Colonic mucosa (tissue), 4 donors: ENCODE measurements at regions not wholly inside any gene's neighbourhood (a gene's known extent, or its start where the extent isn't known, plus 50 kb on each side); places are given as distances from the start of the nearest gene placed in this dataset.
"Not testable (repeated sequence)": the region's sequence is repeated elsewhere in the genome, so short reads cannot be mapped to it uniquely, and the experiment has no call there.

Experiments
- DNase-seq: peaks from one replicate; pipeline ENCODE4 v3.0.0-alpha.2; 2020
- H3K27ac ChIP-seq: fragments of 200-600 bp; one replicate; pipeline ENCODE4 v1.8.0; 2021
- H3K27me3 ChIP-seq: fragments of 200-600 bp; one replicate; pipeline ENCODE4 v1.8.0; 2021
- H3K36me3 ChIP-seq: fragments of 200-600 bp; one replicate; pipeline ENCODE4 v1.8.0; 2021
- H3K4me1 ChIP-seq: fragments of 200-600 bp; one replicate; pipeline ENCODE4 v1.8.0; 2021; ENCODE audit warnings: mild to moderate bottlenecking
- H3K4me3 ChIP-seq: fragments of 200-600 bp; one replicate; pipeline ENCODE4 v1.8.0; 2021
- H3K9ac ChIP-seq, 2 donors: one replicate each; pipeline ENCODE4 v1.7.0; 2013; ENCODE audit warnings: control low read depth in 2 of 2, low read depth in 2 of 2, low read length in 2 of 2
- H3K9me3 ChIP-seq: fragments of 200-600 bp; one replicate; pipeline ENCODE4 v1.8.0; 2021
- intact Hi-C: fragments of 100-400 bp; cut with DNase I; formaldehyde crosslinking; loops from one replicate; pipeline ENCODE4 v1.14.1; 2022
- TF ChIP-seq, protein P1 (sequence below): fragments of 200-600 bp; IDR thresholded peaks from one replicate; pipeline ENCODE4 v1.8.0; 2022; ENCODE audit warnings: antibody characterized with exemption, mild to moderate bottlenecking
- donor health status: healthy.
- donor health status: DM: no; HTN: no; CAD: no.
- donor health status: DM: no; HTN: no; CAD: no.

DNA sequence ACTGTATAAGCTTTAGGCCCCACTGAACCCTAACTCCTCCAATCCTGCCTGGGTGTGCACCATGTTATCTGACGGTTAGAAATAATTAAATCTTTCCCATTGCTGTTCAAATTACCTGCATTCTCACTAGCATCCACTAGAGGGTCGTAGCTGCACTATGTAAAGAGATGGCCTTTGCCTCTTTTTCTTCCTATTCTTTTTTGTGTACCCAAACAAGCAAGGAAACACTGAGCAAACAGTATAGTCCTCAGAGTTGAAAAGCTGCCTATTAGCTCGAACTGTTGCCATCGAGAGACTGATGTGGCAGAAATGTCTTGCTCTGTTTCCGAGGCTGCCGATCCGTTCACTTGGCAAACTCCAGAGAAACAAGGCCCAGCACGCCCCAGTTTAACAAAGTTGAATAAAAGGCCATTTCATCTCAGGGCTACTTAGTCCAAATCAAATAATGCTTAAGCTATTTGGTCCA is 163.8 kb upstream of the TRPM3 start:
- Histone ChIP-seq H3K4me3 (no peak overlapping the region), H3K4me1 (no peaks in the 10 kb centered on the region), H3K9ac (no peak overlapping the region), H3K36me3 (no peaks in the 10 kb centered on the region), H3K27me3 (no peaks in the 10 kb centered on the region), H3K9me3 (no peaks in the 10 kb centered on the region), H3K27ac (no peak overlapping the region)
- TF ChIP-seq, protein P1, sequence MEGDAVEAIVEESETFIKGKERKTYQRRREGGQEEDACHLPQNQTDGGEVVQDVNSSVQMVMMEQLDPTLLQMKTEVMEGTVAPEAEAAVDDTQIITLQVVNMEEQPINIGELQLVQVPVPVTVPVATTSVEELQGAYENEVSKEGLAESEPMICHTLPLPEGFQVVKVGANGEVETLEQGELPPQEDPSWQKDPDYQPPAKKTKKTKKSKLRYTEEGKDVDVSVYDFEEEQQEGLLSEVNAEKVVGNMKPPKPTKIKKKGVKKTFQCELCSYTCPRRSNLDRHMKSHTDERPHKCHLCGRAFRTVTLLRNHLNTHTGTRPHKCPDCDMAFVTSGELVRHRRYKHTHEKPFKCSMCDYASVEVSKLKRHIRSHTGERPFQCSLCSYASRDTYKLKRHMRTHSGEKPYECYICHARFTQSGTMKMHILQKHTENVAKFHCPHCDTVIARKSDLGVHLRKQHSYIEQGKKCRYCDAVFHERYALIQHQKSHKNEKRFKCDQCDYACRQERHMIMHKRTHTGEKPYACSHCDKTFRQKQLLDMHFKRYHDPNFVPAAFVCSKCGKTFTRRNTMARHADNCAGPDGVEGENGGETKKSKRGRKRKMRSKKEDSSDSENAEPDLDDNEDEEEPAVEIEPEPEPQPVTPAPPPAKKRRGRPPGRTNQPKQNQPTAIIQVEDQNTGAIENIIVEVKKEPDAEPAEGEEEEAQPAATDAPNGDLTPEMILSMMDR, result peak; percentile 81
- peak; percentile 58 for DNase-seq
- intact Hi-C loops, result loop anchor here (10.0 kb wide), 1 partner anchor 310 kb away; no protein-coding TSS in a partner anchor

DNA sequence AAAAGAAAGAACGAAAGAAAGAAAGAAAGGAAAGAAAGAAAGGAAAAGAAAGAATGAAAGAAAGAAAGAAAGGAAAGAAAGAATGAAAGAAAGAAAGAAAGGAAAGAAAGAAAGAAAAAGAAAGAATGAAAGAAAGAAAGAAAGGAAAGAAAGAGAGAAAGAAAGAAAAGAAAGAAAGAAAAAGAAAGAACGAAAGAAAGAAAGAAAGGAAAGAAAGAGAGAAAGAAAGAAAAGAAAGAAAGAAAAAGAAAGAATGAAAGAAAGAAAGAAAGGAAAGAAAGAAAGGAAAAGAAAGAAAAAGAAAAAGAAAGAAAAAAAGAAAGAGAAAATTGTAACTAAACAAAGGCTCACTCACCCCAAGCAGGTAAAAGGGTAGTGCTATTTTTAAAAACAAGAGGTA is 160.7 kb upstream of the TRPM3 start:
- H3K27ac ChIP-seq, DNase-seq, H3K9ac ChIP-seq, H3K9me3 ChIP-seq, H3K27me3 ChIP-seq, H3K4me3 ChIP-seq, H3K4me1 ChIP-seq, H3K36me3 ChIP-seq: not testable (repeated sequence)
- intact Hi-C loops, result loop anchor here (10.0 kb wide), 1 partner anchor 313 kb away; no protein-coding TSS in a partner anchor

DNA sequence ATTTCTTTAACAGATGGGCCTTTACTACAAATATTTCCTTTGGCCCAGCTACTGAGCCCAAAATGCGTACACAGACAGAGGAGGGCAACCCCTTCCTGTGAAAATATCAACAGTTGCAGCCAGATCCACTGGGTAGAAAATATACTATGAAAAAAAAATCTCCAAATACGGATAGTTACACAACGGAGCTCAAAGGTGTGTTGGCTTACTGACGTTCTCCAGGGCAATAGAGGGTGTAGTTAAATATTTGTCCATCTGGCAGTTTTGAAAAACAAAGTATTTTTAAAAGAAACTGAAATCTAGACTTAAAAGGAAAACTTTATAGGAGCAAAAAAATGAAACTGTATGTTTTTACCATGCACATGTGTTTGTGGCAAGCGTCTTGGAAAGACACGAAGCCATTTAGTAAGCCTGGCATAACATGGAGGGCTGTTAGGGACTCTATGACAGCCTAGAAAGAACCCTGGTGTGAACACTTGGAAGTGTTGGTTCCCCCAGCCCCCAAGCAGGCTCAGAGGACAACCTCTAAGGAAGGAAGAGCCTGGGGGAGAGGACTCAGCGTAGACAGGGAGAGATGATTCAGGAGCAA is 157.8 kb upstream of the TRPM3 start:
- Histone ChIP-seq H3K27ac (no peak overlapping the region), H3K4me3 (no peak overlapping the region), H3K27me3 (no peaks in the 10 kb centered on the region), H3K9me3 (no peaks in the 10 kb centered on the region), H3K9ac (no peak overlapping the region), H3K4me1 (no peaks in the 10 kb centered on the region), H3K36me3 (no peaks in the 10 kb centered on the region)
- TF ChIP-seq, protein P1, result no peak
- DNase-seq, result no peak
- intact Hi-C loops, result no loop called here

DNA sequence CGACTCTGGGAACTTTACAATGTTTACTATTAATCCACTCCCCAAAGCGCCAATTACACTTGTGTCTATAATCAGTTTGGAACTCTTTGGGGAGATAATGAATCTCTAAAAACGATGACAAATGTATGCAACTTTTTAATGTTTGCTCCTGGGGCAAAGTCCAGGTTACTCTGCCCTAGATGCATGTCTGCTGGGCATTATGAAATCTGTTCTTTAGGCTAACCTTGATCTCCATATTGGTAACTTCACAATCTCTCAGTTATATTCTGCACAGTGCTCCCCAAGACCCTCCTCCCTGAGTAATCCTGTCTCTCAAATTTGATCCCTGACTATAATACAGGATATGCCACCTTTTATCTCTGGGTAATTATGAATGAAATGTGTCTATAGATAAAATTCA is 152.2 kb upstream of the TRPM3 start:
- H3K4me1 ChIP-seq, result no peaks in the 10 kb centered on the region
- intact Hi-C loops, result no loop called here

DNA sequence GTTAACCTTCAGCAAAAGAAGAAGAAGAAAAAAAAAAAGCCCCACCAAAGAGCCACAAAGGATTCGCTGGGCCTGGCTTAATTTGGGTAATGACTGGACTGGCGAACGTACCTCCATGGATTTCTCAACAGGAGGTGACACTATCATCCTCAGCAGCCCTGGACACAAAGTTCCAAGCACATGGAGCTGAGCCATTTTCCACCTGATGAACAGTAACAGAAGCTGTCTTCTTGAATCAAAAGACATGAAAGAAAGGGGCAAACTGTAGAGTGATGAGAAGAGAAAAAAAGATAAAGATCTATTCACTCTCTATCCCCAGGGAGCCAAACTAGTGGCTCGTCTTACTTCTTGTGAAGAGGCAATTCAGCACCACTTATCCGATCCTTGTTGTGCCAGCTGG is 150.2 kb upstream of the TRPM3 start:
- Histone ChIP-seq H3K4me1 (no peaks in the 10 kb centered on the region), H3K27me3 (no peaks in the 10 kb centered on the region), H3K9me3 (no peaks in the 10 kb centered on the region), H3K4me3 (no peak overlapping the region), H3K27ac (no peak overlapping the region), H3K36me3 (no peaks in the 10 kb centered on the region), H3K9ac (no peak overlapping the region)
- intact Hi-C loops, result no loop called here
- TF ChIP-seq, protein P1, result no peak
- DNase-seq, result no peak

More for the DNA sequence above, 152.2 kb upstream of the TRPM3 start:
- no peak for DNase-seq
- H3K9ac ChIP-seq, result no peak overlapping the region
- H3K27me3 ChIP-seq, result no peaks in the 10 kb centered on the region
- no peaks in the 10 kb centered on the region for H3K36me3 ChIP-seq
- no peaks in the 10 kb centered on the region for H3K9me3 ChIP-seq
- H3K27ac ChIP-seq, result no peak overlapping the region
- H3K4me3 ChIP-seq, result no peak overlapping the region
- TF ChIP-seq, protein P1, result no peak

DNA sequence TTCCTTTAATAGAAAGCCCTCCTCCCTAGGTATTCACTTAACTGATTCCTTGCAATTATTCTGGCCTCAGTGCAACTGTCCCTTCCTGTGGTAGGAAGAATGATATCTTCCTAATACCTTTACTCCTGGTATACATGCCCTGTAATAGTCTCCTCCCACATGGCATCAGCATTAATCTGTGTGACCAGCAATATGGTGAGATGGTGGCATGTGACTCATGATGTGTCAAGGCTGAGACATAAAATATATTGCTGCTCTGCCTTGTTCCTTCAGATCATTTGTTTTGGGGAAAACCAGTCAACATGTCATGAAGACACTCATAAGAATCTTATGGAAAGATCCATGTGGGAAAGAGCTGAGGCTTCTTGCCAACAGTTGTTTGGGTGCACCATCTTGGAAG is 149.1 kb upstream of the TRPM3 start:
- Histone ChIP-seq H3K4me3 (no peak overlapping the region), H3K36me3 (no peaks in the 10 kb centered on the region), H3K27ac (no peak overlapping the region), H3K27me3 (no peaks in the 10 kb centered on the region), H3K4me1 (no peaks in the 10 kb centered on the region), H3K9ac (no peak overlapping the region), H3K9me3 (no peaks in the 10 kb centered on the region)
- intact Hi-C loops, result no loop called here
- DNase-seq, result no peak
- TF ChIP-seq, protein P1, result no peak
